Gastroesophageal sphincter (tissue), 4 donors: ENCODE measurements at regions not wholly inside any gene's neighbourhood (a gene's known extent, or its start where the extent isn't known, plus 50 kb on each side); places are given as distances from the start of the nearest gene placed in this dataset.

ENCODE experiments used
- ATAC-seq: fragments of 150-250 bp; one replicate; pipeline ENCODE4 v1.9.1; 2016; ENCODE audit warnings: mild to moderate bottlenecking, moderate library complexity
- H3K27ac ChIP-seq, 4 donors: fragments of 200-600 bp; sonication (generic) in 3 of 4; 1 replicate in 3 of 4; 2 replicates in 1 of 4; pipeline ENCODE4 v1.5.1; 2016 to 2019
- H3K27me3 ChIP-seq: fragments of 200-600 bp; sonication (generic); one replicate; pipeline ENCODE4 v1.5.1; 2019
- H3K36me3 ChIP-seq, 2 donors: fragments of 200-600 bp; sonication (generic); one replicate each; pipeline ENCODE4 v1.5.1; 2019; ENCODE audit warnings: control low read depth in 1 of 2
- H3K4me1 ChIP-seq, 3 donors: fragments of 200-600 bp; sonication (generic); 1 replicate in 2 of 3; 2 replicates in 1 of 3; pipeline ENCODE4 v1.5.1; 2016 to 2019; ENCODE audit warnings: control low read depth in 2 of 3
- H3K4me3 ChIP-seq, 2 donors: fragments of 200-600 bp; sonication (generic); one replicate each; pipeline ENCODE4 v1.5.1; 2019; ENCODE audit warnings: mild to moderate bottlenecking in 1 of 2, moderate library complexity in 1 of 2
- H3K9me3 ChIP-seq, 3 donors: fragments of 200-600 bp; sonication (generic); one replicate each; pipeline ENCODE4 v1.5.1; 2017 to 2019; ENCODE audit warnings: control low read depth in 2 of 3
- CTCF ChIP-seq, 4 experiments: fragments of 200-600 bp in 2 of 4; fragments of 450-650 bp in 2 of 4; sonication (generic) in 1 of 4; IDR thresholded peaks; one replicate each; pipeline ENCODE4 v1.5.1; 2017 to 2019; ENCODE audit warnings: antibody characterized with exemption in 4 of 4, mild to moderate bottlenecking in 2 of 4, moderate library complexity in 2 of 4
- EP300 ChIP-seq: sonication (generic); formaldehyde crosslinking; IDR thresholded peaks from one replicate; pipeline ENCODE4 v1.6.1; 2017; ENCODE audit warnings: antibody characterized with exemption, mild to moderate bottlenecking
- POLR2A ChIP-seq, 2 donors: fragments of 450-650 bp; IDR thresholded peaks; one replicate each; pipeline ENCODE4 v1.6.1; 2017; ENCODE audit warnings: antibody characterized with exemption in 2 of 2, mild to moderate bottlenecking in 2 of 2, moderate library complexity in 1 of 2
- POLR2AphosphoS5 ChIP-seq: sonication (generic); formaldehyde crosslinking; IDR thresholded peaks from one replicate; pipeline ENCODE4 v1.6.1; 2017; ENCODE audit warnings: antibody characterized with exemption
- WGBS, 2 donors: methylation state at CpG; one replicate each; pipeline ENCODE4 v1.1.5; 2018; ENCODE audit warnings: low coverage in 1 of 2; 5-methylcytosine and 5-hydroxymethylcytosine counted together

GRCh38 chr5:63686938-63687337 lies 275.3 kb downstream of the HTR1A start:
- no peak for ATAC-seq
- no peak overlapping the region for H3K27ac ChIP-seq
- H3K27me3 ChIP-seq, result no peaks in the 10 kb centered on the region
- H3K4me3 ChIP-seq, result no peak overlapping the region
- H3K36me3 ChIP-seq, result no peaks in the 10 kb centered on the region
- TF ChIP-seq POLR2A (IDR thresholded peaks at IDR 0.05) (no peak), POLR2AphosphoS5 (no peak), CTCF (IDR thresholded peaks at IDR 0.05) (no peak), EP300 (no peak)
- H3K9me3 ChIP-seq, result no peaks in the 10 kb centered on the region
- H3K4me1 ChIP-seq, result no peaks in the 10 kb centered on the region
- WGBS, 2 donors, result 39 to 88% methylated on average over 3 to 5 of the region's 5 CpGs

DNA sequence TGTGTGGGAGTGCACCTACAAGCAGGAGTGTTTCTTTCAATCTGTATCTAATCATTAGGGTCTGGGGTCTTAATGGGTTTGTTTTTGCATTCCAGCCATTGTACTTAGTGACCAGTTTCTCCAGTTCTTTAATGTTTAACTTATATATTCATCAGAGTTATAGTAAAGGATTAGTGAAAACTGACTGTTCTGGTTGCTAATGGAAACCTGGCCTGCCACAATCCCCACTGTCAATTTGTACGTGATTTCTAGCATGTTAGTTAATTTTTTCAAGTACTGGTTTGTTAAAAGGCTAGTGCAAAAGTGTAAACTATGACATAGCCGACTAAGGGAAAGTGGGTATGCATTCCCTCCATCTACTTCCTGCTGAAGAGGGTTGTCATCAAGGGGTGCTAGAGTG lies 276.1 kb downstream of the HTR1A start:
- Histone ChIP-seq H3K27ac (no peak overlapping the region), H3K9me3 (no peaks in the 10 kb centered on the region), H3K4me1 (no peaks in the 10 kb centered on the region), H3K36me3 (no peaks in the 10 kb centered on the region), H3K27me3 (no peaks in the 10 kb centered on the region), H3K4me3 (no peak overlapping the region)
- TF ChIP-seq POLR2AphosphoS5 (no peak), EP300 (no peak), CTCF (IDR thresholded peaks at IDR 0.05) (no peak), POLR2A (IDR thresholded peaks at IDR 0.05) (no peak)
- no peak for ATAC-seq
- WGBS, 2 donors, result 29 to 30% methylated on average over 2 of the region's 2 CpGs

DNA sequence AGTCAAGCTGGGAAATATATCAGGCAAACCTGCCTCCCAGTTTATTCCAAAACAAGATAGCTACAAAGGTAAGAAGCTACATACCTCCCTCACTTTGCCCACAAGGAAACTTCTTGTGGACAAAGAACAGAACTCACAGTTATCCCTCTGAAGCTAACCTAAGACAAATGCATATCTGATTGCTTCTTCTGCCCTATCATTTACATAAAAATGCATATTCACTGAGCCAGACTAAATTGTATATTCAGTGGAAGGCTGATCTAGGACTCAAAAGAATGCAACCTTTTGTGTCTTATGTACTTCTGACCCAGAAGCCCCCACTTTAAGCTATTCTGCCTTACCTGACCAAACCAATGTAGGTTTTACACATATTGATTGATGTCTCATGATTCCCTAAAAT lies 276.8 kb downstream of the HTR1A start:
- no peak overlapping the region for H3K27ac ChIP-seq
- no peak for ATAC-seq
- TF ChIP-seq POLR2AphosphoS5 (no peak), POLR2A (IDR thresholded peaks at IDR 0.05) (no peak), CTCF (IDR thresholded peaks at IDR 0.05) (no peak), EP300 (no peak)
- no peaks in the 10 kb centered on the region for H3K9me3 ChIP-seq
- H3K27me3 ChIP-seq, result no peaks in the 10 kb centered on the region
- H3K36me3 ChIP-seq, result no peaks in the 10 kb centered on the region
- no peak overlapping the region for H3K4me3 ChIP-seq
- no peaks in the 10 kb centered on the region for H3K4me1 ChIP-seq

- no peak for ATAC-seq
- peaks cover 0 to 5% (median 0%) of the 10 kb centered on the region in 3 donors for H3K9me3 ChIP-seq
- WGBS, 2 donors, result 72 to 86% methylated on average over 3 of the region's 3 CpGs
- no peaks in the 10 kb centered on the region for H3K4me1 ChIP-seq
- no peaks in the 10 kb centered on the region for H3K36me3 ChIP-seq
- H3K27me3 ChIP-seq, result no peaks in the 10 kb centered on the region
- TF ChIP-seq POLR2AphosphoS5 (no peak), POLR2A (IDR thresholded peaks at IDR 0.05) (no peak)
- no peak overlapping the region for H3K4me3 ChIP-seq
- H3K27ac ChIP-seq, result no peak overlapping the region
Measured at GRCh38 chr5:63674881-63675280, 287.4 kb downstream of the HTR1A start.

GRCh38 chr5:63655043-63655442 lies 307.2 kb downstream of the HTR1A start:
- Histone ChIP-seq H3K4me1 (no peaks in the 10 kb centered on the region), H3K9me3 (no peaks in the 10 kb centered on the region), H3K36me3 (no peaks in the 10 kb centered on the region), H3K4me3 (no peak overlapping the region), H3K27ac (no peak overlapping the region), H3K27me3 (no peaks in the 10 kb centered on the region)
- 57 to 59% methylated on average over 1 of the region's 1 CpG for WGBS, 2 donors
- no peak for ATAC-seq
- no peak for TF ChIP-seq CTCF (IDR thresholded peaks at IDR 0.05)
- no peak for TF ChIP-seq POLR2A (IDR thresholded peaks at IDR 0.05)

- no peaks in the 10 kb centered on the region for H3K9me3 ChIP-seq
Measured at GRCh38 chr5:63650581-63650980, 311.7 kb downstream of the HTR1A start.

More at GRCh38 chr5:63650581-63650980, 311.7 kb downstream of the HTR1A start:
- no peak for ATAC-seq
- H3K27me3 ChIP-seq, result no peaks in the 10 kb centered on the region
- TF ChIP-seq POLR2A (IDR thresholded peaks at IDR 0.05) (no peak), POLR2AphosphoS5 (no peak), EP300 (no peak), CTCF (IDR thresholded peaks at IDR 0.05) (no peak)
- H3K4me3 ChIP-seq, result no peak overlapping the region
- WGBS, 2 donors, result 77 to 85% methylated on average over 2 of the region's 2 CpGs
- no peaks in the 10 kb centered on the region for H3K36me3 ChIP-seq
- H3K27ac ChIP-seq, result no peak overlapping the region
- no peaks in the 10 kb centered on the region for H3K4me1 ChIP-seq
